ENCODE measurements at regions not wholly inside any gene's neighbourhood (a gene's known extent, or its start where the extent isn't known, plus 50 kb on each side); places are given as distances from the start of the nearest gene placed in this dataset.

DNA sequence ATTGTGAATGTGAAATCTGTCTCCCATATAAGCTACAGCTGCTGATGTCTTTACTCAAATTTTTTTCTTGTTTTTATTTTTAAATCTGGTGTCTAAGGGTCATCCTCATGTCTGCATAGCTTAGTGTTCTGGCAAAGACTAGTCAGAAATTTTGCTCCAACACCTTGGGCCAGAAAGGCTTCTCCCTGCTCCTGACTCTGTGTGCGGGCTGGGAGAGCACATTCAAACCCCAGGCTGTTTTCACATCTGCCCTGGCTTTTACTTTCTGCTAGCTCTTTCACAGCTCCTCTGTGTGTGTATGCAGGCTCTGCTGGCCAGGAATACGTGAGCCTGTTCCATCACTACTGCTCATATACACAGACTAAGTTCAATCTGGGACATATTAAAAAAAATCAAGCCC, 102.9 kb upstream of the RIOK3 start:
- no peak overlapping the region for H3K27ac ChIP-seq
- no peak overlapping the region for H3K4me2 ChIP-seq
- ATAC-seq (no peak), FAIRE-seq (no peak), DNase-seq (ENCODE audit: low read depth in 1 of 2, low spot score in 1 of 2) (no peak)
- CTCF ChIA-PET = interaction anchor here (1.0 kb wide), 1 partner anchor 19 kb away, joined by 3 read pairs; no protein-coding TSS in a partner anchor
- no peaks in the 10 kb centered on the region for H3K9me3 ChIP-seq
- WGBS (ENCODE audit: missing lambda C conversion rate) = 95% methylated on average over 2 of the region's 2 CpGs
- TF ChIP-seq MAZ (IDR thresholded peaks at IDR 0.05; ENCODE audit: borderline replicate concordance, low read depth, low read length) (no peak), JUNB (IDR thresholded peaks at IDR 0.05) (no peak), ZC3H11A (IDR thresholded peaks at IDR 0.05) (no peak), CHD2 (IDR thresholded peaks at IDR 0.05; ENCODE audit: low read length, partially characterized antibody) (no peak), NR3C1 (IDR thresholded peaks at IDR 0.05) (no peak), EP300 (IDR thresholded peaks at IDR 0.05) (no peak), FOXS1 (CRISPR knock-in tag; IDR thresholded peaks at IDR 0.05) (no peak), RARB (CRISPR knock-in tag; IDR thresholded peaks at IDR 0.05) (no peak), CHD4 (IDR thresholded peaks at IDR 0.05; ENCODE audit: borderline replicate concordance) (no peak), KDM1A (IDR thresholded peaks at IDR 0.05; ENCODE audit: low read depth) (no peak), MAFK (IDR thresholded peaks at IDR 0.05; ENCODE audit: partially characterized antibody) (no peak), RAD21 (conservative IDR thresholded peaks at IDR 0.05 in 1 of 2, IDR thresholded peaks at IDR 0.05 in 1 of 2) (no peak), HMGXB4 (CRISPR knock-in tag; IDR thresholded peaks at IDR 0.05; ENCODE audit: borderline replicate concordance) (no peak)
- TF ChIP-seq, protein P1, sequence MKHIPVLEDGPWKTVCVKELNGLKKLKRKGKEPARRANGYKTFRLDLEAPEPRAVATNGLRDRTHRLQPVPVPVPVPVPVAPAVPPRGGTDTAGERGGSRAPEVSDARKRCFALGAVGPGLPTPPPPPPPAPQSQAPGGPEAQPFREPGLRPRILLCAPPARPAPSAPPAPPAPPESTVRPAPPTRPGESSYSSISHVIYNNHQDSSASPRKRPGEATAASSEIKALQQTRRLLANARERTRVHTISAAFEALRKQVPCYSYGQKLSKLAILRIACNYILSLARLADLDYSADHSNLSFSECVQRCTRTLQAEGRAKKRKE (CRISPR knock-in tag; IDR thresholded peaks at IDR 0.05; ENCODE audit: low read depth) = no peak
- TF ChIP-seq, protein P2, sequence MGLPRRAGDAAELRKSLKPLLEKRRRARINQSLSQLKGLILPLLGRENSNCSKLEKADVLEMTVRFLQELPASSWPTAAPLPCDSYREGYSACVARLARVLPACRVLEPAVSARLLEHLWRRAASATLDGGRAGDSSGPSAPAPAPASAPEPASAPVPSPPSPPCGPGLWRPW (IDR thresholded peaks at IDR 0.05) = no peak
- POLR2A ChIA-PET = no interaction called here
- no peak overlapping the region for H3K4me3 ChIP-seq
- H3K4me1 ChIP-seq = no peaks in the 10 kb centered on the region

DNA sequence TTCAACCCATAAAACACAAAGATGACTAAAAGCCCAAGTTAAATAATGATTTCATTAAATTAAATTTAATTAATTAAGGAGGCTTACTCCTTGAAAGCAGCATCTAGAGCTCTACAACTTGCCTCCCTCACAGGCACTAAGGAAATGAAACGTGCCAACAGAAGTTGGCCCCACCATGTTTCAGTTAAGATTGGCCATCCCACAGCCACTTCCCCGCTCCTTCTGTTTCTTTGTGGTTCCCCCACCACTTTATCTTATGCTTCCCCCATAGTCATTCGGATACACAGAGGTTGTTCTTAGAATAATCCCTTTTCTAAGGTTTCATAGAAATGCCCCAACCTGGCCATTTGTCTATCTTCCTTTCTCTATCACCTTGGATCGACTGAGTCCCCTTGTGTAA, 101.6 kb upstream of the RIOK3 start:
- H3K4me1 ChIP-seq = no peaks in the 10 kb centered on the region
- H3K27ac ChIP-seq = no peak overlapping the region
- H3K4me2 ChIP-seq = no peak overlapping the region
- no peak for TF ChIP-seq RARB (CRISPR knock-in tag; IDR thresholded peaks at IDR 0.05)
- TF ChIP-seq POLR2AphosphoS2 (conservative IDR thresholded peaks at IDR 0.05; ENCODE audit: low read length) = no peak
- FAIRE-seq = no peak
- CTCF ChIA-PET = interaction anchor here (0.7 to 1.5 kb wide), 3 partner anchors 18 to 28 kb away, joined by 3 read pairs; no protein-coding TSS in a partner anchor
- POLR2A ChIA-PET = no interaction called here
- H3K4me3 ChIP-seq = no peak overlapping the region
- 85% methylated on average over 4 of the region's 4 CpGs for WGBS (ENCODE audit: missing lambda C conversion rate)
- no peaks in the 10 kb centered on the region for H3K9me3 ChIP-seq
- ATAC-seq = no peak
- DNase-seq (ENCODE audit: low read depth in 1 of 2, low spot score in 1 of 2) = no peak

- CTCF ChIA-PET = interaction anchor here (0.7 to 1.5 kb wide), 4 partner anchors 17 to 538 kb away, joined by 3 read pairs; no protein-coding TSS in a partner anchor
- POLR2A ChIA-PET = no interaction called here
- Histone ChIP-seq H3K4me2 (no peak overlapping the region), H3K4me3 (no peak overlapping the region), H3K4me1 (no peaks in the 10 kb centered on the region), H3K9me3 (no peaks in the 10 kb centered on the region), H3K27ac (no peak overlapping the region)
- 94% methylated on average over 2 of the region's 2 CpGs for WGBS (ENCODE audit: missing lambda C conversion rate)
- FAIRE-seq (no peak), DNase-seq (ENCODE audit: low read depth in 1 of 2, low spot score in 1 of 2) (no peak), ATAC-seq (no peak)
- TF ChIP-seq CHD2 (IDR thresholded peaks at IDR 0.05; ENCODE audit: low read length, partially characterized antibody) (no peak), EHF (CRISPR knock-in tag; IDR thresholded peaks at IDR 0.05) (no peak), FOXS1 (CRISPR knock-in tag; IDR thresholded peaks at IDR 0.05) (no peak), CBX8 (IDR thresholded peaks at IDR 0.05) (no peak), RNF2 (IDR thresholded peaks at IDR 0.05; ENCODE audit: borderline replicate concordance, low read depth) (no peak), NFE2L2 (conservative IDR thresholded peaks at IDR 0.05; ENCODE audit: low read length) (no peak), HDAC2 (IDR thresholded peaks at IDR 0.05) (no peak), EHMT2 (IDR thresholded peaks at IDR 0.05; ENCODE audit: low read depth) (no peak), ZFP36 (IDR thresholded peaks at IDR 0.05; ENCODE audit: borderline replicate concordance, partially characterized antibody) (no peak)
- TF ChIP-seq, protein P1 (CRISPR knock-in tag; IDR thresholded peaks at IDR 0.05; ENCODE audit: low read depth) = no peak
Observed at GRCh38 chr18:23352042-23352441, 101.0 kb upstream of the RIOK3 start.

All from A549 (cell line).